Ishikawa (cell line): ENCODE measurements at regions not wholly inside any gene's neighbourhood (a gene's known extent, or its start where the extent isn't known, plus 50 kb on each side); places are given as distances from the start of the nearest gene placed in this dataset.

ENCODE experiments used
- CEBPB ChIP-seq: IDR thresholded peaks from 2 replicates; pipeline ENCODE4 v1.6.1; 2012
- REST ChIP-seq: IDR thresholded peaks from 2 replicates; pipeline ENCODE4 v1.6.1; 2012; ENCODE audit warnings: low read depth, mild to moderate bottlenecking

GRCh38 chr3:83934192-83935021, 1024.4 kb upstream of the CADM2 start:
- TF ChIP-seq CEBPB (no peak), REST (no peak)
